Hepatocyte (in vitro differentiated cells): ENCODE measurements at regions not wholly inside any gene's neighbourhood (a gene's known extent, or its start where the extent isn't known, plus 50 kb on each side); places are given as distances from the start of the nearest gene placed in this dataset.

Experiments used
- EZH2 ChIP-seq: fragments of 200-600 bp; sonication (generic); IDR thresholded peaks from 2 replicates; pipeline ENCODE4 v1.6.1; 2016; ENCODE audit warnings: antibody characterized with exemption, mild to moderate bottlenecking, borderline replicate concordance
- EZH2phosphoT487 ChIP-seq: fragments of 200-600 bp; sonication (generic); IDR thresholded peaks from one replicate; pipeline ENCODE4 v1.6.1; 2018; ENCODE audit warnings: antibody characterized with exemption, mild to moderate bottlenecking, low read depth, moderate library complexity; ENCODE audit not compliant: unreplicated experiment, severe bottlenecking
- TF ChIP-seq, protein P1 (sequence below): fragments of 200-600 bp; sonication (generic); IDR thresholded peaks from 2 replicates; pipeline ENCODE4 v1.5.1; 2016; ENCODE audit warnings: antibody characterized with exemption, mild to moderate bottlenecking; ENCODE audit not compliant: poor library complexity

DNA sequence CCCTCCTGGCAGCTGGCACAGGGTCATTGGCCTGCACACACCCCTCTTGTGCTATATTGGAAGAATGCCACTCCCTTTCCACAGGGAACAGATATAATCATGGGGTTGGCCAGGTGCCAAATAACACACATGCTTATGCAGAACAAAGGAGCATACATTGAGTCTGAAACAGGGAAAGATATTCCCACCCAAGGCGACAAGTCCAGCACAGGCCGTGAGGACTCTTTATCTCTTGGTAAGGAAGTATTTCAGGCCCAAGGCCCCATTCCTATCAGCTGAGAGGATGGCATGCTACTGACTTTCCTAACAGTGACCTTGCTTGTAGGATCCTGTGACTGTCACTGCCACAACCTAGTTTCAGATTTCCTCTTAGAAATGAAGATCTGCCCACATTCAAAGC, 59.0 kb upstream of the STXBP6 start:
- TF ChIP-seq EZH2, result no peak
- TF ChIP-seq, protein P1, sequence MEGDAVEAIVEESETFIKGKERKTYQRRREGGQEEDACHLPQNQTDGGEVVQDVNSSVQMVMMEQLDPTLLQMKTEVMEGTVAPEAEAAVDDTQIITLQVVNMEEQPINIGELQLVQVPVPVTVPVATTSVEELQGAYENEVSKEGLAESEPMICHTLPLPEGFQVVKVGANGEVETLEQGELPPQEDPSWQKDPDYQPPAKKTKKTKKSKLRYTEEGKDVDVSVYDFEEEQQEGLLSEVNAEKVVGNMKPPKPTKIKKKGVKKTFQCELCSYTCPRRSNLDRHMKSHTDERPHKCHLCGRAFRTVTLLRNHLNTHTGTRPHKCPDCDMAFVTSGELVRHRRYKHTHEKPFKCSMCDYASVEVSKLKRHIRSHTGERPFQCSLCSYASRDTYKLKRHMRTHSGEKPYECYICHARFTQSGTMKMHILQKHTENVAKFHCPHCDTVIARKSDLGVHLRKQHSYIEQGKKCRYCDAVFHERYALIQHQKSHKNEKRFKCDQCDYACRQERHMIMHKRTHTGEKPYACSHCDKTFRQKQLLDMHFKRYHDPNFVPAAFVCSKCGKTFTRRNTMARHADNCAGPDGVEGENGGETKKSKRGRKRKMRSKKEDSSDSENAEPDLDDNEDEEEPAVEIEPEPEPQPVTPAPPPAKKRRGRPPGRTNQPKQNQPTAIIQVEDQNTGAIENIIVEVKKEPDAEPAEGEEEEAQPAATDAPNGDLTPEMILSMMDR, result no peak
- no peak for TF ChIP-seq EZH2phosphoT487
